ENCODE measurements at regions not wholly inside any gene's neighbourhood (a gene's known extent, or its start where the extent isn't known, plus 50 kb on each side); places are given as distances from the start of the nearest gene placed in this dataset.

DNA sequence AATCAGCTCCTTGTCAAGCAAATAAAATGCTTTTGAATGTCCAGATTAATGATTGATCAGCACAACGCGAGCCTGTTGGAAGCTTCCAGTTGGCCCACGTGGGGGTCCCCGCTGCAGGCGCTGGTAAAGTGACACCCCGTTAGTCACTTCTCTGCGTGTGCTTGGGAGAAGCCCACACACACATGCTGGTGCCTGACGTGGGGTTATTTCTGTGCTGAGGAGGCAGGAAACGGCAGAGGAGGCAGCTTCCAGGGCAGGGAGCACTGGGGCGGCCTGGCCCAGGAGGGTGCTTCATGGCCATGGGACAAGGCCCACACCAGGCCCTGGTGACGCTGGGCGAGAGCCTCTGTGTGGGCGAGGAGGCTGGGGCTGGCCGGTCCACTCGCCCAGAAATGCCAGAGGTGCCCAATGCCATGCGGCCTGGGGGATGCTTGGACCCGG is 101.5 kb downstream of the KIF26A start:
- TF ChIP-seq, protein P1, sequence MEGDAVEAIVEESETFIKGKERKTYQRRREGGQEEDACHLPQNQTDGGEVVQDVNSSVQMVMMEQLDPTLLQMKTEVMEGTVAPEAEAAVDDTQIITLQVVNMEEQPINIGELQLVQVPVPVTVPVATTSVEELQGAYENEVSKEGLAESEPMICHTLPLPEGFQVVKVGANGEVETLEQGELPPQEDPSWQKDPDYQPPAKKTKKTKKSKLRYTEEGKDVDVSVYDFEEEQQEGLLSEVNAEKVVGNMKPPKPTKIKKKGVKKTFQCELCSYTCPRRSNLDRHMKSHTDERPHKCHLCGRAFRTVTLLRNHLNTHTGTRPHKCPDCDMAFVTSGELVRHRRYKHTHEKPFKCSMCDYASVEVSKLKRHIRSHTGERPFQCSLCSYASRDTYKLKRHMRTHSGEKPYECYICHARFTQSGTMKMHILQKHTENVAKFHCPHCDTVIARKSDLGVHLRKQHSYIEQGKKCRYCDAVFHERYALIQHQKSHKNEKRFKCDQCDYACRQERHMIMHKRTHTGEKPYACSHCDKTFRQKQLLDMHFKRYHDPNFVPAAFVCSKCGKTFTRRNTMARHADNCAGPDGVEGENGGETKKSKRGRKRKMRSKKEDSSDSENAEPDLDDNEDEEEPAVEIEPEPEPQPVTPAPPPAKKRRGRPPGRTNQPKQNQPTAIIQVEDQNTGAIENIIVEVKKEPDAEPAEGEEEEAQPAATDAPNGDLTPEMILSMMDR (conservative IDR thresholded peaks at IDR 0.05; ENCODE audit: low read depth, low read length): no peak

DNA sequence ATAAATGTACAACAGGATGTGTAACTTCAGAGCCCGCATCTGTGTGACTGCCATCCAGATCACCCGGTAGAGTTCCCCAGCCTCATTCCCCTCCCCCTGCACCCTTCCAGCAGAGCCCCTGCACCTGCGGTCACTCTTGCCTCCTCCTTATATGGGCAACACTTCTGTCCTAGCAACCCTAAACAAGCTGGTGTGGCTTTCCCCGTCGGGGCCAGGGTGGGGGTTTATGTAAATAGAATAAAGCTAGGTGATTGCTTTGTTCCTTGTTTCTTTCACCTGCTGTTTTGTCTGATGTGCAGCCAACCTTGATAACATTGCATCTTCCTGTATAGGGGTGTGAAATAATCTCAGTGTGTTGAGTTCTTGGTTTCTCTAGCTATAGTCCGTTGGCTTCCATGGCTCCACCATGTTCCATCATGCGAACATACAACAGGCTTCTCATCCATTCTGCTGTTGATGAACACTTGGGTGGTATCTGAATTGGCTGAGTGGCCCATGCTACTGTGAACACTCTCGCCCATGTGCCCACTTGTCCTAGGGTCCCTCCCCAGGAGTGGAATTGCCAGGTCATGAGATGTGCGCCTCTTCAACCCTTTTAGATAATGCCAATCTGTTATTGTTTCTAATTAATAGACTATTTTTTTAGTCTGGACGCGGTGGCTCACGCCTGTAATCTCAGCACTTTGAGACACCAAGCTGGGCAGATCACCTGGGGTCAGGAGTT is 102.2 kb downstream of the KIF26A start:
- TF ChIP-seq, protein P1 (conservative IDR thresholded peaks at IDR 0.05; ENCODE audit: low read depth, low read length): no peak
- DNase-seq (ENCODE audit: low read depth): no peak
- no peak overlapping the region for H3K4me3 ChIP-seq (ENCODE audit: low read depth, low read length)

More for the DNA sequence above, 101.5 kb downstream of the KIF26A start:
- DNase-seq (ENCODE audit: low read depth): no peak
- no peak overlapping the region for H3K4me3 ChIP-seq (ENCODE audit: low read depth, low read length)

DNA sequence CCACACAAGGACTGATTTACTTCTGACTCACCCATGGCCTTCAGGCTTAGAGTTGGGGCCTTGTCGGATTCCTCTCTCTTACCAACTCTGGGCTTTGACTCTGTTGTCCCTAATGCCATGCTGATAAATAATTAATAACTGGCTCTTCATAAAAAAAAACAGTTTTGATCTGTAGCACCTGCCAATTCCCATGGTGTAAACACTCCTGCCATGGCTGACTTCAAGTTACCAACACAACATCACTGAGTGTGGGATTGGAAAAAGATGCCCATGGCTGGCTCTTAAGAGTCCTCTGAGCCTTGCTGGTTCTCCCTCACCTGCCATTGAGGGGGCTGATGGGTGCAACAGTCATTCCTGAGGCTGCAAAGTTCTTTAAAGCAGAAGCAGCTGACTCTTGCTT is 104.8 kb downstream of the KIF26A start:
- TF ChIP-seq, protein P1 (conservative IDR thresholded peaks at IDR 0.05; ENCODE audit: low read depth, low read length): no peak
- no peak for DNase-seq (ENCODE audit: low read depth)
- H3K4me3 ChIP-seq (ENCODE audit: low read depth, low read length): no peak overlapping the region

DNA sequence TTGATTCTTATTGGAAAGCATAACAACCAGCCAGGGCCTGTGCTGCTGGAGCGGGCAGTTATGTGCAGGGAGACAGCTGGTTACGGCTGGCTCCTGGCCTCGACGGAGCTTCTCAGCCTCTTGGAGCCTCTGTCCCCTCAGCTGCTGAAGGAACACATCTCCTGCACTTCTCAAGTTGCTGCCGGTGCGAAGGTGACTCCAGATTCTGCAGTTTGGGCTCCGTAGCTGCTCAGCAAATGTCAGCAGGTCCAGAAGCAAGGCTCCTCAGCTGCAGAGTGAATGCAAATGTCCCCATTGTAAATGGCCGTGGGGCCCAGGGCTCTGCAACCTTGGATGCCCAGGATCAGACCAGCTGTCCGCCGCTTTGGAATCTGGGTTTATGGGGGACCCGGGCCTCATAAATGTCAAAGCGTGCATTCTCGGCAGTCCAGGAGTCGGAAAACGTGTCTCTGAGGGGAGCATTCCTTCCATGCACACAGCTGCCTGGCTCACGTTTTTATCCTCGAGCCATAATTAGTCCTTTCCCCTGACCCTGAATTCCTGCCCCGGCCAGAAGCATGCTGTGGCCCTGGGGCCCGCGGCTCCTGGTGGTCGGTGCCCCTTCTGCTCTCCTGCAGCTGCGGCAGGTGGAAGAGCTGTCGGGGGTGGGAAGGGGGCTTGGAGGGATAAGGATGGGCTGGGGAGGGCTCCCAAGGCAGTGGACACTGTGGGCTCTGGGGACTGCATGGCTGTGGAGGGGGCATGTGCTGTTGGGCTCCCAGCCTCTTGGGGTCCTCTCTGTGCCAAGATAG is 106.0 kb downstream of the KIF26A start:
- no peak for DNase-seq (ENCODE audit: low read depth)
- TF ChIP-seq, protein P1 (conservative IDR thresholded peaks at IDR 0.05; ENCODE audit: low read depth, low read length): no peak
- H3K4me3 ChIP-seq (ENCODE audit: low read depth, low read length): no peak overlapping the region

DNA sequence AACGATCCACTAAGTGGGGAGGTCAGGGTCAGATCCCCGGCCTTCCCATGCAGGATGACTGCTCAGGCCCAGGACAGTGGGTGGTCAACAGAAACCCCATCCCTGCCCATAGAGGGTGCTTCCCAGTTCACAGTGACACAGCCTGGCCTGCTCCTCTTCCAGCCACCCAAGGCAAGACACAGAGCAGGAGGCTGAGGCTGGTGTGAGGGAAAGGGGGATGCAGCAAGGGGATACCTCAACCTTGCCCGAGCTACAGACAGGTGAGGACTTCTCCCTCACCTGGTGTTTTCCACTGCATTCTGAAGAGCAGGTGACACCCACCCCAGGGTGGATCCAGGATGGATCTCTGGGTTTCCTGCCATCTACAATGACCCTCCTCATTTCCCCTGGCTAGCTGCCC is 106.7 kb downstream of the KIF26A start:
- no peak for DNase-seq (ENCODE audit: low read depth)
- no peak overlapping the region for H3K4me3 ChIP-seq (ENCODE audit: low read depth, low read length)
- TF ChIP-seq, protein P1 (conservative IDR thresholded peaks at IDR 0.05; ENCODE audit: low read depth, low read length): no peak

DNA sequence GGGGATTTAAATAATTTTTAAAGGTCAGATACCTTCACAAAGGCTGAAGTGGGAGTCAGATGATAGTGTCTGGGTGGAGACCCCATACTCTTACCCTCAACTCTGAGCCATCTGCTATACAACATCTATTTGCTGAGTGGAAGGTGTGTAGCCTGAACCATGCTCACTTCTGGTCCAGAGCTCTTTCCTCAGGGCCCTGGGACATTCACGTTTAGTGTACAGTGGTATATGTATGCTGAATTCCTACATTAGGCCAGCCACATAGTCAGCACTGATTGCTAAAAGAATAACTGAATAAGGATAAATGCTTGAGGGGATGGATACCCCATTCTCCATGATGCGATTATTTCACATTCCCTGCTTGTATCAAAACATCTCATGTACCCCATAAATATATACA is 107.3 kb downstream of the KIF26A start:
- DNase-seq (ENCODE audit: low read depth): no peak
- no peak overlapping the region for H3K4me3 ChIP-seq (ENCODE audit: low read depth, low read length)
- TF ChIP-seq, protein P1 (conservative IDR thresholded peaks at IDR 0.05; ENCODE audit: low read depth, low read length): no peak
